GM12878 (cell line): ENCODE measurements at regions not wholly inside any gene's neighbourhood (a gene's known extent, or its start where the extent isn't known, plus 50 kb on each side); places are given as distances from the start of the nearest gene placed in this dataset.

Source experiments
- CEBPB ChIP-seq, 2 experiments: fragments of 150-350 bp in 1 of 2; IDR thresholded peaks; 2 replicates each; pipeline ENCODE4 v1.6.1; 2012 to 2014; ENCODE audit warnings: low read depth in 2 of 2, low read length in 2 of 2, borderline replicate concordance in 1 of 2, inconsistent platforms in 1 of 2
- CHD4 ChIP-seq: fragments of 200-600 bp; sonication (generic); IDR thresholded peaks from 2 replicates; pipeline ENCODE4 v1.6.1; 2016; ENCODE audit warnings: mild to moderate bottlenecking
- NFIC ChIP-seq: IDR thresholded peaks from 2 replicates; pipeline ENCODE4 v1.6.1; 2012; ENCODE audit warnings: low read depth, mild to moderate bottlenecking, inconsistent platforms, low read length, moderate library complexity
- RELA ChIP-seq: fragments of 450-650 bp; IDR thresholded peaks from 2 replicates; pipeline ENCODE4 v1.8.0; 2014; ENCODE audit warnings: borderline replicate concordance; ENCODE audit not compliant: partially characterized antibody
- SIN3A ChIP-seq: IDR thresholded peaks from 2 replicates; pipeline ENCODE4 v1.6.1; 2012; ENCODE audit warnings: low read depth, low read length, improper control_type of control experiment
- TF ChIP-seq, protein P1 (sequence below): fragments of 450-650 bp; IDR thresholded peaks from 2 replicates; pipeline ENCODE4 v1.6.1; 2017; ENCODE audit warnings: mild to moderate bottlenecking

DNA sequence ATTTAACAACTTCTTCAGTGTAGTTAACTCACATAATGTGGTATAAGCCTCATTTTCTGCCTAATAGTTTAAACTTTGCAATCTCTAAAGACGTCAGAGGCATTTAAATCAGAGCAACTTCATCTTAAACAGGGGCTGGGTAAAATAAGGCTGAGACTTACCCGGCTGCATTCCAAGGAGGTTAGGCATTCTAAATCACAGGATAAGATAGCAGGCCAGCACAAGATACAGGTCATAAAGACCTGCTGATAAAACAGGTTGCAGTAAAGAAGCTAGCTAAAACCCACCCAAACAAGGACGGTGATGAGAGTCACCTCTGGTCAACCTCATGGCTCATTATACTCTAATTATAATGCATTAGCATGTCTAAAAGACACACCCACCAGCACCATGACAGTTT, 115.6 kb upstream of the PKP2 start:
- TF ChIP-seq RELA (no peak), SIN3A (no peak), NFIC (no peak), CEBPB (IDR thresholded peaks at IDR 0.05; ENCODE audit: borderline replicate concordance in 1 of 2, low read depth in 2 of 2, low read length in 2 of 2) (no peak), CHD4 (no peak)
- TF ChIP-seq, protein P1, sequence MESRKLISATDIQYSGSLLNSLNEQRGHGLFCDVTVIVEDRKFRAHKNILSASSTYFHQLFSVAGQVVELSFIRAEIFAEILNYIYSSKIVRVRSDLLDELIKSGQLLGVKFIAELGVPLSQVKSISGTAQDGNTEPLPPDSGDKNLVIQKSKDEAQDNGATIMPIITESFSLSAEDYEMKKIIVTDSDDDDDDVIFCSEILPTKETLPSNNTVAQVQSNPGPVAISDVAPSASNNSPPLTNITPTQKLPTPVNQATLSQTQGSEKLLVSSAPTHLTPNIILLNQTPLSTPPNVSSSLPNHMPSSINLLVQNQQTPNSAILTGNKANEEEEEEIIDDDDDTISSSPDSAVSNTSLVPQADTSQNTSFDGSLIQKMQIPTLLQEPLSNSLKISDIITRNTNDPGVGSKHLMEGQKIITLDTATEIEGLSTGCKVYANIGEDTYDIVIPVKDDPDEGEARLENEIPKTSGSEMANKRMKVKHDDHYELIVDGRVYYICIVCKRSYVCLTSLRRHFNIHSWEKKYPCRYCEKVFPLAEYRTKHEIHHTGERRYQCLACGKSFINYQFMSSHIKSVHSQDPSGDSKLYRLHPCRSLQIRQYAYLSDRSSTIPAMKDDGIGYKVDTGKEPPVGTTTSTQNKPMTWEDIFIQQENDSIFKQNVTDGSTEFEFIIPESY = no peak
